ENCODE measurements at regions not wholly inside any gene's neighbourhood (a gene's known extent, or its start where the extent isn't known, plus 50 kb on each side); places are given as distances from the start of the nearest gene placed in this dataset.

DNA sequence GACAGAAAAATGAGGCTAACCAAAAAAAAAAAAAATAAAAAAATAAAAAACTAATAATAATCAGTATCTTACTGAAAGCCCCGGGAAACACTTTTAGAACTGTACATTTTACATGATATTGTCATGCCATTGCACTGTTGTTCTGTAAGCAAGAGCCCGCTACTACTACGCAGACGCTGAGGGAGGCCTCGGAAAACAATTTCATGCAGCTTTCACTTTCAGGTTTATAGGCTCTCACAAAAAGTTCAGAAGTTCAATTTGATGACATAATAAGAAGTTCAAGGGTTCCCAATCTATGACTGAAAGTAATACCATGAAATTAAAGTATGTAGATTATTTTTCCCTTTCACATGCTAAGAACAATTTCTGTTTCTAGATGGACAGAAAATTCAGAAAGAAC lies 318.3 kb upstream of the ITGA1 start:
- DNase-seq (ENCODE audit: low read depth, low spot score), result no peak
- in situ Hi-C loops (cut with HindIII; ENCODE audit: low pct_unique_long_range_greater_than_20kb, low sequenced_read_pairs), result no loop called here

DNA sequence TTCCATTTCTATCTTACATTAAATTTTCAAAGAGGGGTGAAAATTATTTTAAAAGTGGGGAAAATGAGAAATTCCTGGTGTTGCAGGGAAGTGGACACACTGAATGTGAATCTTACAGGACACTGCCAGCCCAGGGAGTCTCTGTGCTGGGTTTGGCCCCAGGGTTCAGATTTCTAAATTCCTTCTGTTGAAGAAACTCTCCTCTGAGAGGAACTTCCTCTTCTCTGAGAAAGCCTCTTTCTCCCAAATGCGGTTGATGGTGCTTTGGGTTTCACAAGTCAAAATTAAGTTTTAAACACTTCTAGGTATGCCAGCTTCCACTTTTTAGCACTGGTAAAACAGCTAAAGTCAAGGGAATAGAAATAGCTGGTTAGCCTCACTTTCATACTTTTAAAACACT lies 317.9 kb upstream of the ITGA1 start:
- DNase-seq (ENCODE audit: low read depth, low spot score), result peak; percentile 18
- in situ Hi-C loops (cut with HindIII; ENCODE audit: low pct_unique_long_range_greater_than_20kb, low sequenced_read_pairs), result no loop called here

DNA sequence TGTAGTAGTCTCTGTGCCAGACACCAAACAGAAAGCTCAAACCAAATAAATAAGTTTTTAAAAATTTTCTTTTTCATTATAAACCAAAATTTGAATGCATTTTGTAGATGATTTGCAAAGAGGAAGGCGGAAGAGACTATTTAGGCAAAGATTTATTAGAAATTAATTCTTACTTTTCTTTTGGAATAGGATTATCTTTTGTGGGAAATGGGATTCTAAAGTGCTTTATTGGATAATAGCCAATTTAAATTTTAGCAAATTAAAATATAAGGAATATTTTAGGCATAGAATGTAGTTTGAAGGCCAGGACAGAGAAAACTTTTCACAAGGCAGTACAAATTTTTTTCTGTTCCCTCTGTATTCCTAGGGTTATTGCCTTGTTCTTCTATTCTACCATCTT lies 311.4 kb upstream of the ITGA1 start:
- in situ Hi-C loops (cut with HindIII; ENCODE audit: low pct_unique_long_range_greater_than_20kb, low sequenced_read_pairs), result no loop called here
- no peak for DNase-seq (ENCODE audit: low read depth, low spot score)

DNA sequence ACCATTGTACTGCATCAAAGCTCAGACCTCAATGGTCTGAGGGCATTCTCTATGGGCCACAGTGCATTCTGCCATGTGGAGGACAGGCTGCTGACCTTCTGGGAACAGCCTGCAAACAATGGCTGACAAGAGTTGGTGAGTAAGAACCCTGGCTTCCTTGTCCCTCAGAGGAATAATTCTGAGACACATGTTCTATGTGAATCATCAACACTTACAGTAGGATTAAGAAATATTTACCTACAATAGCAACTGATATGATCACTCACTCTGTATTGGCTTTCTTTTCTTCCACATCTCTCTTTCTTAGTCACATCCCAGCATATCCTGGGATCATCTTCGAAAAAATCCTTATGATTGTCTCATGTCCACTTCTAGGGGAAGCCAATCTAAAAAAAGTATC lies 306.5 kb upstream of the ITGA1 start:
- DNase-seq (ENCODE audit: low read depth, low spot score), result no peak
- in situ Hi-C loops (cut with HindIII; ENCODE audit: low pct_unique_long_range_greater_than_20kb, low sequenced_read_pairs), result no loop called here

DNA sequence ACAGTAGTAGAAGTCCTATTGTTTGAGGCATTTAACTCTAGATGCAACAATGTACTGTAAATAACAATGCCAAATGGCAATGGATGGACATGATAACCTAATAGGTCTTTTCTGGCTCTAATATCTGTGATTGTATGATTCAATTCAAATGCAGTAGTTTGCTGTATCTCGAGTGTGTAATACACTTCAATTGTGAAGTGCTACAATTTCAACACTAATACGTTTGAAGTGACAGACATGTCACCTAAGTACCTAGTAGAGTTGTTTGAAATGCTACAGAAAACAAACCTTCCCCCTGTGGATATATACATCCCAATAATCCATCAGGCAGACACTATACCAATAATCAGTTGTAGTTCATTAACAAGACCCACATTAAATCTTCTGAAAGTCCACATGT lies 305.9 kb upstream of the ITGA1 start:
- no peak for DNase-seq (ENCODE audit: low read depth, low spot score)
- in situ Hi-C loops (cut with HindIII; ENCODE audit: low pct_unique_long_range_greater_than_20kb, low sequenced_read_pairs), result no loop called here

DNA sequence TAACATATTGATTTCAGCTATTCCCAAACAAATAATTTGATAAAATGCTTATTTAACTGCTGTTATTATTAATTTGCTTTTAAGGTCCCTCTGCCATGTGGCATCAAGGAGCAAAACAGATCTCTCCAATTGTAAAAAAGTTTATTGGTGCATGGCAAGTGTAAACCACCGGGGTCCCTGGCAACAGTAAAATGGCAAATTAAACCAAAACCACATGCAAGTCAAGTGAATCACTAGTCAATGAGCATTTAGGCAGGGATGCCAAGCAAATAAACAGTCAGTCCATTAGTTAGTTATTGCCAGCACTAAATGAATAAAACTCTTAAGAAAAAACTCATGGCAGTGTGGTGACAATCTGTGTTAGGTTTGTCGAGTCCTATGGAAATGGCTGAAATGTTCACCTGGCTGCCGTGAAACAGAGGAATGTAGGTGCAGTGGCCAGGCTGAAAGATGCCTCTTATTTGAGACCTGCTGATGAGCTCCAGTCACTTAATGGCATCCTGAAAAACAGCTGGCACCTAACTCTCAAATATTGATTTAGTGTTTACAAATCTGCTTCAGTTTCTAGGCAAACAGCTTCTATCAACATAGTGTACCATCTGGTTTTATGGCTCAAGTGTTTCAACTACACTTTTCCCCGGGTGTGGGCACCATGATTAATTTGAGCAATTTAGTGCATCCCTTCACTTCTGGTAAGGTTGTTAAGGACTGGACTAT lies 296.5 kb upstream of the ITGA1 start:
- in situ Hi-C loops (cut with HindIII; ENCODE audit: low pct_unique_long_range_greater_than_20kb, low sequenced_read_pairs), result no loop called here
- DNase-seq (ENCODE audit: low read depth, low spot score), result no peak

DNA sequence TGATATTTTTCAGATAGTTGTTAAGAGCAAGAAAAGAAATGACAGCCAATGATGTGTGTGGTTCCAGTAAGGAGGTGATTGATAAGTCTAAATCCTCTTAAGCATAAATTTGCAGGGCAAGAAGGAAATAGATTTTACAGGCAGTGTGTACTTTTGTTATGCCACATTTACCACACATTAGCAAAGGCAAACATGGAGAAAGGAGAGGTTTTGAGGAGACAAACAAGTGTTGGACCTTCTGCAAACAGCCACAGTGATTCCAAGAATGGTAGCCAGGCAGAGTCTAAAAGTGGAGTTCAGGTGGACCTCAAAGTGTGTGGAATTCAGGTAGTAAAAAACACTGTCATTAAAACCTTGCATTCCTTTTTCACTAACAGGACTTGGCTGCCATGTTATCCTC lies 295.9 kb upstream of the ITGA1 start:
- in situ Hi-C loops (cut with HindIII; ENCODE audit: low pct_unique_long_range_greater_than_20kb, low sequenced_read_pairs), result no loop called here
- DNase-seq (ENCODE audit: low read depth, low spot score), result no peak

DNA sequence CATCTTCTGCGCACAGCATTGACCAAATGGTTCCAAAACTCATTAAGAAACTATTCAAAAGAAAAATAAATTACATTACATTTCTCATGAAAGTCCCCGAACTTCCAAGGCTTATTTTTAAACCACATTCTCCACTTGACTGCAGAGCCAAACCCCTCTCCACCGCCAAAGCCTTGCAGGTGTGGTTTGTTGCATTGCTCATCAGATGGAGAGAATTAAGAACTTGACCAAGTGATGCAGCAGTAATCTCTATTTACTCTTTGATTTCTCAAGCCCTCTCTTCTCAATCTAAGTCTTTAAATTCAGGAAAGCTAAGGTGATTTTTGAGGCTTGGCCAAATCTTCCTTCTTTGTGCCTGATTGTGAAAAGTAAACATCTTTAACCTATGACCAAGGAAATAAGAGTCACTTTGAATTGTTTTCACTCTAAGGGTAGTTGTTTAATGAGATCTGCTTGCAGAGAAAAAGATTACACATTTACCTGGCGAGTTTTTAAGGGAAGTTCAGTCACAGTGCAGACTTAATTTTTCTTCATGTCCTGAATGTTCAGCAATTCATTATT lies 290.5 kb upstream of the ITGA1 start:
- in situ Hi-C loops (cut with HindIII; ENCODE audit: low pct_unique_long_range_greater_than_20kb, low sequenced_read_pairs), result no loop called here
- no peak for DNase-seq (ENCODE audit: low read depth, low spot score)

DNA sequence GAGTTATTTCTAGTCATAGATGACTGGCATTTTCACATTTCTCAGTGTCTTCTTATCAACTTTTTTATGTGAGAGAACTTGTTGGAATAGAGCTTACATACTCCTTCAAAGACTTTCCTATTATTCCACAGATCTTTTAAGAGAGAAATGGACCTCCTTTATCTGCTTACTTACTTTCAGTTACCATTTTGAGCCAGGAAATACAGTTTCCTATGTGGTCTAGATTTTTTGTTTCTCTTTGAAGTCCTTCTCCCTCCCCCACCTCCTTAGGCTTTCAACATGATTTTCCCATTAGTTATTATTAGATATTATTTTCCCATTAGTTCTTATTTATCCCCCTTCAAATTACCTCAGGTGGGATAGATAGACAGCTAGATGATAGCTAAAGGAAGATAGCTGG lies 289.1 kb upstream of the ITGA1 start:
- DNase-seq (ENCODE audit: low read depth, low spot score), result no peak
- in situ Hi-C loops (cut with HindIII; ENCODE audit: low pct_unique_long_range_greater_than_20kb, low sequenced_read_pairs), result no loop called here

DNA sequence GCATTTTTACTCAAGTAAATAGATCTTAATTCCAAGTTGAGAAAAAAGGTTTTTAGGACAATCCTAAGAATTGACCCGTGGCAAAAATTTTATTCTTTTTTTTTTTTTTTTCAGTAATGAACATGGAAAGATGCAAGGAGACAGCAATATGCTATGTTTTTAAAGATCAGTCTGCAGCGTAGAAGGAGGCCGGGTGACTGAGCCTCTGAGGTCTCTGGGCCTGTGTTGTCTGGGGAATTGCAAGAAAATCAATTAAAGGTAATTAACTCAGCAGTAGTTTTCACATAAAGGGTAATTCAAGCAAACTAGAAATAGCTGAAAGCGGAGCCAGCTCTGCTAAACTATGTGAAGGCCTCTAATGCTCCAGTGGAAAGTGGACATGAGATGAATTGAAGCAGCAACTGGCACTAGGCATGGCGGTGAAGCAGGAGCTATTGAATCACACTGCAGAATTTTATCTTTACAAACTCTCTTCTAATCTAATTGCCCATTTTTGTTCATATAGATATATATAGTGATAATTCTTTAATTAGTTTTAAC lies 285.2 kb upstream of the ITGA1 start:
- DNase-seq (ENCODE audit: low read depth, low spot score), result no peak
- in situ Hi-C loops (cut with HindIII; ENCODE audit: low pct_unique_long_range_greater_than_20kb, low sequenced_read_pairs), result no loop called here

DNA sequence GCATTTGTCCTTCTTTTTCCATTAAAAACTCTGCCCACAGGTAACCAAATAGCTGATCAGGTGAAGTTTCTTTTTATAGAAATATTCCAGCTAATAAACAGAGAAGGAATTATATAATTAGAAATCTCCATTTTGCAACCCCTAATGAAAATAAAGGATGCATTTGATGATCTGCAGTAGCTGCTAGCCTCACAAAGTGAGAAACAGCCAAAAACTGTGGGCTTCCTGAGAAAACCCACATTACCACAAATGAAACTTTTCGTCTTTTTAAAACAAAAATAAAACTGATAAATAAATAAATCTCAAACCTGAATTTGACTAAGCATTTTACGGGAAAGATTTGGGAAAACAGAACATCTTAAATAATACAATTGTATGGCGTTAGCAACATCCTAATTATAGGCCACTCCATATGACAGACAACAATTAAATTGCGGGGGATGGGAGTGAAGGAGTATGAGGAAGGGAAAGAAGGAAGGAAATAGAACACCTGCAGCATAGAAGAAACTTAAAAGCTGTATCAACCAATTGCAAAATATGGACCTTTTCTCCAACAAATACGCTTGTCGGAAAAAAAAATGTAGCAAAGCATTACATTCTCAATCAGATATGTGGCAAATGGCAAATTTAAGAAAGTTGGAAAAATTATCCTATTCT lies 283.0 kb upstream of the ITGA1 start:
- in situ Hi-C loops (cut with HindIII; ENCODE audit: low pct_unique_long_range_greater_than_20kb, low sequenced_read_pairs), result no loop called here
- DNase-seq (ENCODE audit: low read depth, low spot score), result no peak

DNA sequence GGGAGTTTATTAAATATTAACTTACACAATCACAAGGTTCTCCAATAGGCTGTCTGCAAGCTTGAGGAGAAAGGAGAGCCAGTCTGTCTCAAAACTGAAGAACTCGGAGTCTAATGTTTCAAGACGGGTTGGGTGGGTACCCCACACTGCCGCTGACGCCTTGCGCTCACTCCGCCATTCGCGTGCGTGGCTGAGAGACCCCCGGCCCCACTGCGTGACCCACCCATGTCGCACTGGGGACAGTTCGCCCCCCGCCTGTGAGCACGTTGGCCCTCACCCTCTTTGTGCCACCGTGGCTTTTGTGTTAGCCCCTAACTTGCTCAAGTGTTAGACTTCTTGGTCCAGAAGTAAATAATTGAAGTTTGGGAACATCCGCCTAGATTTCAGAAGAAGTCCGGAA lies 270.0 kb upstream of the ITGA1 start:
- no peak for DNase-seq (ENCODE audit: low read depth, low spot score)
- in situ Hi-C loops (cut with HindIII; ENCODE audit: low pct_unique_long_range_greater_than_20kb, low sequenced_read_pairs), result no loop called here

DNA sequence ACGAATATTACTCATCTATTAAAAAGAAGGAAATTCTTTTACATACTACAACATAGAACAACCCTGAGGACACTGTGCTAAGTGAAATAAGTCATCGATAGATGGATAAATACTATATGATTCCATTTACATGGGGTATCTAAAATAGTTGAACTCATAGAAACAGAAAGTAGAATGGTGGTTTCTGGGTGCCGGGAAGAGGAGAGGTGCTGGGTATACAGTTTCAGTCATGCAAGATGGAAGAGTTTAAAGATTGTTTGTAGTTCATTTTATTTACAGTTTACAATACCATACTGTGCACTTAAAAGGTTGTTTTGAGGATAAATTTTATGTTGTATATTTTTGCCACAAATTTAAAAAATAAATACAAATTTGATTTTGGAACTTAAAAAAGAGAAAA lies 267.5 kb upstream of the ITGA1 start:
- DNase-seq (ENCODE audit: low read depth, low spot score), result no peak
- in situ Hi-C loops (cut with HindIII; ENCODE audit: low pct_unique_long_range_greater_than_20kb, low sequenced_read_pairs), result no loop called here

DNA sequence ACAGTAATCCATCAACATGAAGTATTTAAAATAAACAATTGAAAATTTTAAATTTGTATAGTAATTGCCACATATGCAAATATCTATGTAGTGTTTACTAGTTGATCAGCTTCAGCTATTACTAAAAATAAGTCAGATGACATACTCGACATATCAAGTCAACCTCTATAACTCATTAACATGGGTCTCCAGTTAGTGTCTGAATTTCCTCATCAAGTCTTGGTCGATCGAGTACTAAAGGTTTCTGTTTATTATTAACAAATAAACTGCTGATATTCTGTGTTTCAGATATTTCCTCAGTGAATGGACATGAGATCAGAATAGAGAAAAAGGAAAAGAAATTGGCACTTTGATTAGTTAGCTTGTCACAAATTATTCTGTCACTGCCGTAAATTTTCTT lies 266.5 kb upstream of the ITGA1 start:
- DNase-seq (ENCODE audit: low read depth, low spot score), result no peak
- in situ Hi-C loops (cut with HindIII; ENCODE audit: low pct_unique_long_range_greater_than_20kb, low sequenced_read_pairs), result no loop called here

DNA sequence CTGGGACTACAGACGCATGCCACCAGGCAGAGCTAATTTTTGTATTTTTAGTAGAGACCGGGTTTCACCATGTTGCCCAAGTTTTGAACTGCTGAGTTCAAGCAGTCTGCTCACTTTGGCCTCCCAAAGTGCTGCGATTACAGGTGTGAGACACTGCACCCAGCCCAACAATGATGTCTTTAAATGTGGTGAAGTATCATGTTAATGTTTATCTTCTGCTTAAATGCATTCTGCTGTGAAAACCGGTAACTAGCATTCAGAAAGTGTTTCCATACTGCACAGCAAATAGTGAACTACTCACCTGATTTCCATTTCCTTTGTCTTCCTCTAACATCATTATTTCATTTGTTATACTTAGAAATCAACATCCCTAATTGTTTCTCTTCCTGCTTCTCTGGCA lies 264.0 kb upstream of the ITGA1 start:
- DNase-seq (ENCODE audit: low read depth, low spot score), result no peak
- in situ Hi-C loops (cut with HindIII; ENCODE audit: low pct_unique_long_range_greater_than_20kb, low sequenced_read_pairs), result no loop called here

DNA sequence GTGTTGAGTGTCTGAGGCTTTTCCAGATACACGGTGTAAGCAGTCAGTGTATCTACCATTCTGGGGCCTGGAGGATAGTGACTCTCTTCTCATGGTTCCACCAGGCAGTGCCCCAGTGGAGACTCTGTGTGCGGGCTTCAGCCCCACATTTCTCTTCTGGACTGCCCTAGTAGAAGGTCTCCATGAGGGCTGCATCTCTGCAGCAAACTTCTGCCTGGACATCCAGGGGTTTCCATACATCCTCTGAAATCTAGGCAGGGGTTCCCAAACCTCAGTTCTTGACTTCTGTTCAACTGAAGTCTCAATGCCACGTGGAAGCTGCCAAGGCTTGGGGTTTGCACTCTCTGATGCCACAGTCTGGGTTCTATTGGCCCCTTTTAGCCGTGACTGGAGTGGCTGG lies 256.6 kb upstream of the ITGA1 start:
- DNase-seq (ENCODE audit: low read depth, low spot score), result no peak
- in situ Hi-C loops (cut with HindIII; ENCODE audit: low pct_unique_long_range_greater_than_20kb, low sequenced_read_pairs), result no loop called here

DNA sequence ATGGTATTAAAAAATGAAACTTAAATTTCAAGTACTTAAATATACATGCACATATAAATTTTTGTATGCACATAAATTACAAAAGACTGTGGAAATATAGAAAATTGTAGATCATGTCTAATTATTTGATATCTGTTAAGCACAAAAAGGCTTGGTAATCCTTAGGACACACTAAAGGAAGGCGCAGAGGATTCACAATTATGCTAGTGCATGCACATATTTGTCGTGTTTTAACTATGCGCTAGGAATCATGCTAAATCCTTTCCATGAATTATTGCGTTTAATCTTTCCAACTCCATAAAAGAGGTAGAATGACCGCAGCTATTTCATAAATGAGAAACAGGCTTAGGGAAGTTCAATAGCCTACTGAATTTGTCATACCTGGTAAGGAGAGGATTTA lies 244.1 kb upstream of the ITGA1 start:
- in situ Hi-C loops (cut with HindIII; ENCODE audit: low pct_unique_long_range_greater_than_20kb, low sequenced_read_pairs), result no loop called here
- DNase-seq (ENCODE audit: low read depth, low spot score), result no peak

DNA sequence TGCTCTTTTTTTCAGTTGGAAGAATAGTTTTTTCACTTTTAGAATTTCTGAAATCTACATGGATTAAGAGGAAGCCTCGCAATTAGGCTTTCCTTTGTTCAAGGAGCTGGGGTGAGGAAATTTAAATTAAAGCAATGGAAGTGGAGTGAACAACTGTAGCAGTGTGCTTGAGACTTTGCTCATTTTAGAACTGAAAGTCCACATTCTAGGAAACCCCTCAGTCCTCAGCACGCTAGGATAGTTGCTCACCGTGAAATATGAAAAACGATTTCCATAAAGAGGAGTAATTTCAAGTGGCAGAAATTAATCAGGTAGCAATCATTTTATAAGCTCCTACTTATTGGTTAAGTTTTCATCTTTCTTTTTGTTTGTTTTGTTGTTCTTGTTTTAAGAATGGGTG lies 243.0 kb upstream of the ITGA1 start:
- in situ Hi-C loops (cut with HindIII; ENCODE audit: low pct_unique_long_range_greater_than_20kb, low sequenced_read_pairs), result no loop called here
- DNase-seq (ENCODE audit: low read depth, low spot score), result no peak

DNA sequence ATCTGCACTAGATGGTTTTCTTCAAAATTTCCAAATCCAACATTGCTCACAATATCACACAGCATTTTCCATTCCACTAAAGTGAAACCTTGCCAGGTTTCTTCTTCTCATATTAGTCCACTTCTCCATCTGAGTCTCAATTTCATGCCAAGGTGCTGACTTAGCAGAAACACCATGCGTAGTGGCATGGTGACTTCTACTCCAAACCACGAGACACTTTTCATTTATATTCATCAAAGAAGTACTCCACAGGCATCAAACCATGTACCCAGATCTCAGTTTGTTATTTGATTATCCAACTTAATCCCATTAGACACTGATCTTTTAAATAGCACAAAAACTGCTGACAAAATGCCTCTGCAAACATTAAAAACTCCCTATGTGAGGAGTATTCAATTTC lies 233.4 kb upstream of the ITGA1 start:
- in situ Hi-C loops (cut with HindIII; ENCODE audit: low pct_unique_long_range_greater_than_20kb, low sequenced_read_pairs), result no loop called here
- no peak for DNase-seq (ENCODE audit: low read depth, low spot score)
